GM21381 (cell line): ENCODE measurements at regions not wholly inside any gene's neighbourhood (a gene's known extent, or its start where the extent isn't known, plus 50 kb on each side); places are given as distances from the start of the nearest gene placed in this dataset.
A peak's percentile ranks its signal among the peaks of the same experiment; 100 is the strongest.
"Not testable (repeated sequence)": the region's sequence is repeated elsewhere in the genome, so short reads cannot be mapped to it uniquely, and the experiment has no call there.

Source experiments
- ATAC-seq: cut with Tn5 transposase; IDR thresholded peaks from one replicate; pipeline ENCODE4 v1.9.1; 2021; ENCODE audit warnings: mild to moderate bottlenecking, moderate library complexity; ENCODE audit not compliant: unreplicated experiment

GRCh38 chr9:66764799-66765493, 135.6 kb upstream of the ZNF658 start:
- ATAC-seq, result peak; percentile 98

GRCh38 chr9:66765531-66765930, 135.0 kb upstream of the ZNF658 start:
- not testable (repeated sequence) for ATAC-seq

GRCh38 chr9:66771504-66771903, 129.0 kb upstream of the ZNF658 start:
- ATAC-seq, result not testable (repeated sequence)

- ATAC-seq, result not testable (repeated sequence)
These were observed 125.9 kb upstream of the ZNF658 start for GRCh38 chr9:66774618-66775017.

GRCh38 chr9:66779944-66780661, 120.4 kb upstream of the ZNF658 start:
- ATAC-seq, result not testable (repeated sequence)

GRCh38 chr9:66781240-66781639, 119.3 kb upstream of the ZNF658 start:
- not testable (repeated sequence) for ATAC-seq

- ATAC-seq, result not testable (repeated sequence)
These were observed 118.5 kb upstream of the ZNF658 start for GRCh38 chr9:66782010-66782409.

GRCh38 chr9:66785603-66786002, 114.9 kb upstream of the ZNF658 start:
- ATAC-seq, result not testable (repeated sequence)

GRCh38 chr9:66791092-66791750, 109.3 kb upstream of the ZNF658 start:
- ATAC-seq, result not testable (repeated sequence)

GRCh38 chr9:66794769-66795168, 105.8 kb upstream of the ZNF658 start:
- not testable (repeated sequence) for ATAC-seq

GRCh38 chr9:66795723-66796503, 104.6 kb upstream of the ZNF658 start:
- not testable (repeated sequence) for ATAC-seq

GRCh38 chr9:66797905-66798616, 102.5 kb upstream of the ZNF658 start:
- not testable (repeated sequence) for ATAC-seq

GRCh38 chr9:66803619-66804018, 96.9 kb upstream of the ZNF658 start:
- not testable (repeated sequence) for ATAC-seq

- ATAC-seq, result not testable (repeated sequence)
These were observed 90.3 kb upstream of the ZNF658 start for GRCh38 chr9:66810247-66810646.

- ATAC-seq, result not testable (repeated sequence)
These were observed 88.2 kb upstream of the ZNF658 start for GRCh38 chr9:66812367-66812766.

- not testable (repeated sequence) for ATAC-seq
These were observed 87.6 kb upstream of the ZNF658 start for GRCh38 chr9:66812967-66813366.

GRCh38 chr9:66814038-66814437, 86.5 kb upstream of the ZNF658 start:
- ATAC-seq, result not testable (repeated sequence)

- ATAC-seq, result not testable (repeated sequence)
These were observed 81.0 kb upstream of the ZNF658 start for GRCh38 chr9:66819510-66819909.

GRCh38 chr9:66820014-66820660, 80.4 kb upstream of the ZNF658 start:
- not testable (repeated sequence) for ATAC-seq

- ATAC-seq, result not testable (repeated sequence)
These were observed 76.4 kb upstream of the ZNF658 start for GRCh38 chr9:66824169-66824568.
